HFF-Myc (cell line): ENCODE measurements at regions not wholly inside any gene's neighbourhood (a gene's known extent, or its start where the extent isn't known, plus 50 kb on each side); places are given as distances from the start of the nearest gene placed in this dataset.
"Not testable (repeated sequence)": the region's sequence is repeated elsewhere in the genome, so short reads cannot be mapped to it uniquely, and the experiment has no call there.

ENCODE experiments used
- DNase-seq: peaks from one replicate; pipeline ENCODE4 v3.0.0-alpha.2; 2011; ENCODE audit warnings: low read depth; ENCODE audit errors: extremely low read depth
- H3K4me3 ChIP-seq: replicated peaks from 2 replicates; pipeline ENCODE4 v1.5.1; 2011; ENCODE audit warnings: low read depth, mild to moderate bottlenecking, control low read depth, low read length
- TF ChIP-seq, protein P1 (sequence below): IDR thresholded peaks from 2 replicates; pipeline ENCODE4 v1.5.1; 2012; ENCODE audit warnings: mild to moderate bottlenecking, low read depth, low read length, control low read depth; ENCODE audit errors: missing control alignments

DNA sequence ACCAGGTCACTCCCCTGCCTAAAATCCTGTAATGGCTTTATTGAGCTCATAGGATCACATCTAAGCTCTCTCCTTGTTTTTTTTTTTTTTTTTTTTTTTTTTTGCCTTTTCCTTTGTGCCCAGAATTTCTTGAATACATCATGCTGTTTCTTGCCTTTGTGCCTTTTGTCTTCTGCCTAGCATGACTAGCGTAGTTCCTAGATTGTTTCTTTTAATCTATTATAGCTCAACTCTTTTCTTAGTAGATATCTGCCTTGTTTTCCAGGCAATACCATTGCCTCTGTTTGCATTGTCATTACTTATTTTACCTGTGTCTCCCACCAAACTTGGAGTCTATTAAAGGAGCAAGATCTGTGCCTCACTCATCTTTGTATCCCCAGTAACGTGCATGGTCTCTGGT is 106.1 kb upstream of the C9orf72 start:
- TF ChIP-seq, protein P1, sequence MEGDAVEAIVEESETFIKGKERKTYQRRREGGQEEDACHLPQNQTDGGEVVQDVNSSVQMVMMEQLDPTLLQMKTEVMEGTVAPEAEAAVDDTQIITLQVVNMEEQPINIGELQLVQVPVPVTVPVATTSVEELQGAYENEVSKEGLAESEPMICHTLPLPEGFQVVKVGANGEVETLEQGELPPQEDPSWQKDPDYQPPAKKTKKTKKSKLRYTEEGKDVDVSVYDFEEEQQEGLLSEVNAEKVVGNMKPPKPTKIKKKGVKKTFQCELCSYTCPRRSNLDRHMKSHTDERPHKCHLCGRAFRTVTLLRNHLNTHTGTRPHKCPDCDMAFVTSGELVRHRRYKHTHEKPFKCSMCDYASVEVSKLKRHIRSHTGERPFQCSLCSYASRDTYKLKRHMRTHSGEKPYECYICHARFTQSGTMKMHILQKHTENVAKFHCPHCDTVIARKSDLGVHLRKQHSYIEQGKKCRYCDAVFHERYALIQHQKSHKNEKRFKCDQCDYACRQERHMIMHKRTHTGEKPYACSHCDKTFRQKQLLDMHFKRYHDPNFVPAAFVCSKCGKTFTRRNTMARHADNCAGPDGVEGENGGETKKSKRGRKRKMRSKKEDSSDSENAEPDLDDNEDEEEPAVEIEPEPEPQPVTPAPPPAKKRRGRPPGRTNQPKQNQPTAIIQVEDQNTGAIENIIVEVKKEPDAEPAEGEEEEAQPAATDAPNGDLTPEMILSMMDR: no peak
- no peak overlapping the region for H3K4me3 ChIP-seq
- DNase-seq: no peak

DNA sequence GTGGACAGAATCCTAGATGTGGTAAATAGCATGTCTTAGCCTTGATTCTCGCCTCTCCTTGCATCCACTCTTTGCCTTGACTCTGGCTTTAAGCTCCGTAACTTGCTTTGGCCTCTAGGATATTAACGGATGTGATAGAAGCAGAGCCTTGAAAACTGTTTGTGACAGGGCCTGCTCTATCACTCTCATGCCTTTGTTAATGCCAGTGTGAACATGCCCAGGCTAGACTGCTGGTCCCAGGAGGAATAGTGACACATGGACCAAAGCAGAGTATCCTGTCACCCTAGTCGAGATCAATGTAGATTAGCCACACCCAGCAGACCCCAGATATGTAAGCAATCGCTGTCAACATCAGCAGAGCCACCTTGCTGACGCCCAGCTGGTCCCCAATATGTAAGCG is 109.9 kb upstream of the C9orf72 start:
- no peak overlapping the region for H3K4me3 ChIP-seq
- TF ChIP-seq, protein P1: no peak
- DNase-seq: no peak

DNA sequence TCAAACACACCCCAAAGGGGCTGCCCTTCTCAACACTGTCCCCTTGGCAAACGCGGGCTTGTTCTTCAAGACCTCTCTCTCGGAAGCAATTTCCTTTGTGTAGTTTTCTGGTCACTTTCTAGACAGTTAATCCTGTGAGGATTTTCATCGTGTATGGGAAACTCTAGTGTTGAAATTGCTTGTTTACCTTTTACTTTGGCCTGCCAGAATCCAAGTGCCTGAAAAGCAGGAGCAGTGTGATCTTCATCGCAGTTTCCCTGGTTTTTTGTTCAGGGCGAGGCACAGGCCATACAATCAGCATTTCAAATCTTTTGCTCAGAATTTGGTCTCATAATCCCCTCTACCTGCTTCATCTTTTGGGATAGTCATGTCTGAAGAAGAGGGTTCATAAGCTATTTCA is 115.7 kb upstream of the C9orf72 start:
- H3K4me3 ChIP-seq: no peak overlapping the region
- DNase-seq: no peak
- TF ChIP-seq, protein P1: no peak

DNA sequence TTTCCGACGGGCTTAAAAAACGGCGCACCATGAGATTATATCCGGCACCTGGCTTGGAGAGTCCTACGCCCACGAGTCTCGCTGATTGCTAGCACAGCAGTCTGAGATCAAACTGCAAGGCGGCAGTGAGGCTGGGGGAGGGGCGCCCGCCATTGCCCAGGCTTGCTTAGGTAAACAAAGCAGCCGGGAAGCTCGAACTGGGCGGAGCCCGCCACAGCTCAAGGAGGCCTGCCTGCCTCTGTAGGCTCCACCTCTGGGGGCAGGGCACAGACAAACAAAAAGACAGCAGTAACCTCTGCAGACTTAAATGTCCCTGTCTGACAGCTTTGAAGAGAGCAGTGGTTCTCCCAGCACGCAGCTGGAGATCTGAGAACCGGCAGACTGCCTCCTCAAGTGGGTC is 117.5 kb upstream of the C9orf72 start:
- not testable (repeated sequence) for DNase-seq, H3K4me3 ChIP-seq

DNA sequence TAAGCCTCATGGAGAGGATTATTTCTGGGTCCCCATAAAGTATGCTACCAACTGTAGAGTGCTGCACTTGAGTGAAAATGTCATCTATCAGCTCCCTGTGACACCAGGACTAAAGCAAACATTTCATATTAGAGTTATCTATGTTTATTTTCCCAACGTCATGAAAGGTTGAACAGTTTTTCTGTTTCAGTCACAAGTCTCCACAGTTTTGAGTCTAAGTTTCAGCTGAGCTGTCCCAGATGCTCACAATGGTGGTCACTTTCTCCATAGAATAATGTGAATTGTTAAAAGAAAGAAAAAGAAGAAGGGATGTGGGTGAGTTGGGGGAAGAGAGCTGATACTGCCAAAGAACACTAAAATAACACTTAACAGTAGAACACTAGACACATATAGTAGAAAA is 126.3 kb upstream of the C9orf72 start:
- TF ChIP-seq, protein P1: no peak
- no peak overlapping the region for H3K4me3 ChIP-seq
- DNase-seq: no peak

DNA sequence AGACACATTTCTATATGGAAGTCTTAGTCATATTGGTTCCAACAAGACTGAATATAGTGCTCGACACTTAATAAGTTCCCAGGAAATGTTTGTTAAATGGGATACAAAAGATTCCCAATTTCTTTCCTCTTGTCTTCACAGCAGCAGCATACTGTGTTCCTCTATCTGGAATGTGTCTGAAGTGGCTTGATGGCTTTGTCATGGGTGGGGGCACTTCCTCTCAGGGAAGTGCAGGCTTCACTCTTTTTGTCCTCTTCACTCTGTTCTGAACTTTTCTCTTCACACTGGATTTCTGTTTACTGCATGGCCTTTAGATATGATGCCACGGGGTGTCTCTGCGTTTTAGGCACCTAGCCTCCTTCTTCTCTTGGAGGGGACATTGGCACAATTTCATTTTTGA is 127.7 kb upstream of the C9orf72 start:
- H3K4me3 ChIP-seq: no peak overlapping the region
- DNase-seq: no peak
- TF ChIP-seq, protein P1: no peak

DNA sequence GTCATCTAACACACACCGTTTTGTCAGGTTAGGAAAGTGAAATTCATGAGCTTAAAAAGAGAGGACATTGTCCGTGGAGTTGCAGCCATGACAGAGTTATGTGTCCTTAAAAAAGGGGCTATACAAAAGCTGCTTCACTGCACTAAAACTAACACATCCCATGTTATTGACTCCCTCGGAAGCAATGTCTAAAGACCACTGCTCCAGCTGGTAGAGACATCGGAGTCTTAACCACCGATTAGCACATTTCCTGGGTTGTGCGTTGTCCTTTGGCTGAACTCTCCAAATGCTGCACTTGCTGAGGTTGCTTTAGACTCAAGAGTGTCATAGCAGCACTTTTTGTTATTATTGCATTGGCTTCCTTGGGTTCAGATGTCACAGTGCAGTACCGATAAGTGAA is 128.3 kb upstream of the C9orf72 start:
- no peak overlapping the region for H3K4me3 ChIP-seq
- TF ChIP-seq, protein P1: no peak
- DNase-seq: no peak
